Liver (tissue), 2 donors: ENCODE measurements at regions not wholly inside any gene's neighbourhood (a gene's known extent, or its start where the extent isn't known, plus 50 kb on each side); places are given as distances from the start of the nearest gene placed in this dataset.

Experiments
- CTCF ChIP-seq: fragments of 150-350 bp; IDR thresholded peaks from 2 replicates; pipeline ENCODE4 v1.5.1; 2017; ENCODE audit warnings: improper control_type of control experiment, low read depth, low read length; ENCODE audit not compliant: missing input control
- FOXA2 ChIP-seq: IDR thresholded peaks from 2 replicates; pipeline ENCODE4 v1.6.1; 2016; ENCODE audit warnings: antibody characterized with exemption
- donor health status: healthy.

GRCh38 chr1:115186711-115187265, 97.5 kb upstream of the TSPAN2 start:
- TF ChIP-seq FOXA2 (no peak), CTCF (no peak)
